Lung microvascular endothelial cell (primary cell): ENCODE measurements at regions not wholly inside any gene's neighbourhood (a gene's known extent, or its start where the extent isn't known, plus 50 kb on each side); places are given as distances from the start of the nearest gene placed in this dataset.
"Not testable (repeated sequence)": the region's sequence is repeated elsewhere in the genome, so short reads cannot be mapped to it uniquely, and the experiment has no call there.

Experiments
- DNase-seq, 2 donors: peaks; one replicate each; pipeline versions ENCODE4 v3.0.0 to v3.0.0-alpha.2; 2010; ENCODE audit warnings: low read depth in 2 of 2

DNA sequence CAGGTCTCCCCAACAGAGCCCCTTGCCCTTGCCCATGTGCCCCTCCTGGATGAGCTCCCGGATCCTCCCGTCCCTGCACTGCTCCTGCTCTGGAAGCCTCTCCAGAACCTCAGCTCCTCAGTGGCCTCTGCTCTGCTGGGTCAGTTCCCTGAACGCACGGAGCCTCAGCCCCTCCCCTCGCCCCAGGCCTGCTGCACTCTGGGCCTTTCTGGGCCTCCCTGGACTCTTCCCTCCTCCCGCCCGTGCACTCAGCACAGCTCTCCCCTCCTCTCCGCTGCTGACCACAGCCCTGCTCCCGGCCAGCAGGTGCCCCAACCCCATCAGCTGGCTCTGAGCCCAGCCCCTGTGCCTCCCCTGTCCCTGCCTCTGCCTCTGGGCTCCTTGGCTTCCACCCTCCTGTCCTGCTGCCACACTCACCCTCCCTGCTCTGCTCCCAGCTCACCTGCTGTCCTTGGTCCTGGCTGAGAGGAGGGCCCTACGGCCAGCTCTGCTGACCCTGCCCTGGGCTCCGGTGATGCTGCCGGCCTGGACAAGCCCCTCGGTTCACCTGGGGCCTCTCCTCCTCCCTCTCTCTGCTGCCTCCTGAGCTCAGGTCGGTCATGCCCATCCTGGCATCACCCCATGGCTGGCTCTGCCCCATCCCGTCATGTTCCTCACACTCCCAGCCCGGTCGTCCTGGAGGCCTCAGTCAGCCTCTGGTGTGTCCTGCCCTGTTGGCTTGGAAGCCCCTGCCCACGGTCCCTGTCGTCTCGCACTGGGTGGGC is 248.4 kb downstream of the TMEM121 start:
- not testable (repeated sequence) for DNase-seq

DNA sequence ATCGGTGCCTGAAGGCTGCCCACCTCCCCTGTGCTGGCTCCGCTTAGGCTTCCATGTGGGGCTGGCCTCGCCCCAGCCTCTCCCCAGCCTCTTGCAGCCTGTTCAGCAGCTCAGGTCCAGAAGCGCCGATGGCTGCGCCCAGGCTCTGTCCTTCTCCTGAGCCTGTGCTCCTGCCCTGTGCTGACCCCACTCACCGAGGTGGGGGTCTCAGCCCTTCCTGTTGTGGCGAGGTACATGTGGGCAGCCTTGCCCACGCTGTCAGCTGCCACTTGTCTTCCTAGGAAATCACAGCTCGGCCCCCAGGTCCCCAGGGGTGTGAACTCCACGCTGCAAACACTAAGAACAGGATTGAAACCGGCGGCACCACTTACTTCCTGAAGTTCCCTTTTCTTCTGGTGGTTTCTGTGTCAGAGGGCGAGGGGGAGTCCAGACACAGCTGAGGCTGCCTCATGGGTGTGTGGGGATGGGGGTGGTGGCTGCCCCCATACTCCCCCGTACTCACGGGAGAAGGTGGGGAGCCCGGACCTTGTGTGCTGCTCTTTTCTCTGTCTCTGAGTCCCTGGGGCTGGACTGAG is 249.1 kb downstream of the TMEM121 start:
- DNase-seq = not testable (repeated sequence)

DNA sequence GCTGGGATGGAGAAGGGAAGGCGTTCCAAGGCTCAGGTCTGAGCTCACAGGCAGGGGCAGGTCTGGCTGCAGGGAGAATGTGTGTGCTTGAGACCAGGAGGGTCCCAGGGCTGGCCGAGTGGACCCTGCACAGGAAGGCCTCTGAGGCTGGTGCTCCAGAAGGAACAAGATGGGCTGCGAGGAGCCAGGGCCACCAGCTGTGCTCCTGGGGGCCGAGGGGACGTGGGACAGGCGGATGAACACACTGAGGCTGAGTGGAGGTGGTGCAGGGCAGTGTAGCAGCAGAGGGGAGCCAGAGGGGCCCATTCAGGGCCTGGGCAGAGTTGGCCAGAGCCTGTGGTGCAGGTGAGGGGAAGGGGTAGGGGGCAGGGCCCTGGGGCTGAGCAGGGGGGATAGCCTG is 249.7 kb downstream of the TMEM121 start:
- DNase-seq = not testable (repeated sequence)

DNA sequence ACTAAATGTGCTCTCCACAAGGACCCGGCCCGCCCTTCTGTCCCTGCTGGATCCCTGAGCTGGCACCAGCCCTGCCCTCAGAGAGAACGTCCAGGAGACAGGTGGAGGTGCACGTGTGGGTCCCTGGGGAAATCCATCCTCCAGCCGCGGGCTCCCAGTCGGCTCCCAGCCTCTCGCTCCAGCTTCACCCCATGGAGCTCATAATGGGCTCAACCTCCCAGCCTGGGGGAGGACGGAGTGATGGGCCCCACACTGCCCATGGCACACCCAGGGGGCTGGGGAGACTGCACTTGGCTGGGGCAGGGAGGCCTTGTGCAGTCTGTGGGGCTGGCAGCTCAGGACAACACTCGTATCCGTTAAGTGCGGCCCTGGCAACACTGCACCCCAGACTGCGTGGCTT is 250.5 kb downstream of the TMEM121 start:
- DNase-seq = no peak

DNA sequence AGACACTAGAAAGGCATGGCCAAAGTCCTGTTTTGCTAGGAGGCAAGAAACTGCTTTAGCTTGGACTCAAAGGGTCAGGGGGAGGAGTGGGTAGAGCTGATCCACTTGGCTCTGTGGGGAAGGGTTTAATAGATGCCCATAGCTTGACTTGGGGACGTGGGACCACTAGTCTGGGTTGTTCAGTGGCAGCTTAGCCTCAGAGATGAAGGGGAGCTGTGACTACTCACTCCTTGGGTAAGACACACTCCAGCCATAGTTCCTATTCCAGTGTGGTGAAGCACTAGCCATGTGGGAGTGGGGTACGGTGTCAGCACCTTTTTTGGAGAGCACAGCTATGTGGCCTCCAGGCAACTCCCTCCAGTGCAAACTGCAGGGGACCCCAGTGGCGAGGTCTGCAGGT is 257.3 kb downstream of the TMEM121 start:
- no peak for DNase-seq

DNA sequence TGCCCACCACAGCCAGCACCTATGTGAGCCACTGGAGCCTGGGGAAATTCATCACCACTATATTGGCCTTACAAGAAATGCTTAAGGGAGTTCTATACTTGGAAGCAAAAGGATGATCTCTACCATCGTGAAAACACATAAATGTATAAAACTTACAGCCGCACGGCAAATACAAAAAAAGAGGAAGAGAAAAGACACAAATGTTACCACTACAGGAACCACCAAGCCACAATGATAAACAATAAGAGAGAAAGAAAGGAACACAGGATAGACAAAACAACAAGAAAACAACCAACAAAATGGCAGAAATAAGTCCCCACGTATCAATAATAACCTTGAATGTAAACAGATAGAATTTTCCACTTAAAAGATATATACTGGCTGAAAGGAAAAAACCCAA is 267.5 kb downstream of the TMEM121 start:
- DNase-seq = no peak

DNA sequence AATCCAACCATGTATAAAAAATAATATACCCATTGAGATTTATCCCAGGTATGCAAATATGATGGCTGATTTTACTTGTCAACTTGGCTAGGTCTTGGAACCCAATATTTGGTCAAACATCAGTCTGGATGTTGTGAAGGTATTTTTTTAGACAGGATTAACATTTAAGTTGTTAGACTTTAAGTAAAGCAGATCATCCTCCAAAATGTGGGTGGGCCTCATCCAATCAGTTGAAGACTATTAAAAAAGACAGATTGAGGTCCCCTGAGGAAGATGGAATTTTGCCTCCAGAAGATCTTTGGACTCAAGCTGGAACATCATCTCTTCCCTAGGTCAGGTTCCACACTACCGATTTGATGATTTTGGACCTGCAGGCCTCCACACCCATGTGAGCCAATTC is 271.2 kb downstream of the TMEM121 start:
- DNase-seq = no peak

DNA sequence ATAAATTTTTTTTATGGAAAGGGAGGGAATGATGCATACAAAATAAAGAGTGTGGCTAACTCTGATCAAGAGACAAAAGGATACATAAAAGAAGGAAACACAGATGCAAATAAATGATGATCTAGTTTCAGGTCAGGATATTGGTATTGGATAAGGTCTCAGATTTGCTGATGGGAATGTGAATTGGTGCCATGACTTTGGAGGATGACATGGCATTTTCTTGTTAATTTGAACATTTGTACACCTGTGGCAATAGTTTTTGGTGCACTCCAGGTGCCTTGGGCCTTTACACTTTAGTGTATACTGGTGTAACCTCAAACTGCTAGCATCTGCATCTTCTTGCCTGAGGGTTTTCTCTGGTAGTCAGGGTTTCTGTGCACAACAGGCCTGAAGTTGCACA is 279.3 kb downstream of the TMEM121 start:
- no peak for DNase-seq

DNA sequence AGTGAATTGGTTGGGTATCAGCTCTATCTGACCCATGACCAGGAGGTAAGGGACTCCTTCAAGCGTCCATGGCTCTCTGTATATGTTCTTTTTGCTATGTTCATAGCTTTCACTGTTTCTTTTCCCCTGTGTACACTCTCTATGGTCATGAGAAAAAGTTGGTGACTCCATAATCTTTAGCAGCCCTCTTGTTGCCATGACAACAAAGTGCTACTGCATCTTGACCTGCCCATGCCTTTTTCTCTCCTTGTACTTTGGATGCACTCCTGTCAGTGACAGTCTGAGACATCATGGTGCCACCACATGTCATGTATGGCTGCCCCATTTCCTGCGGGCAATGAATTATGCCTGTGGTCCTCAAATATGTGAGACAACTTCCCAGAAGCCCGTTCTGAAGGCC is 280.2 kb downstream of the TMEM121 start:
- DNase-seq = no peak

DNA sequence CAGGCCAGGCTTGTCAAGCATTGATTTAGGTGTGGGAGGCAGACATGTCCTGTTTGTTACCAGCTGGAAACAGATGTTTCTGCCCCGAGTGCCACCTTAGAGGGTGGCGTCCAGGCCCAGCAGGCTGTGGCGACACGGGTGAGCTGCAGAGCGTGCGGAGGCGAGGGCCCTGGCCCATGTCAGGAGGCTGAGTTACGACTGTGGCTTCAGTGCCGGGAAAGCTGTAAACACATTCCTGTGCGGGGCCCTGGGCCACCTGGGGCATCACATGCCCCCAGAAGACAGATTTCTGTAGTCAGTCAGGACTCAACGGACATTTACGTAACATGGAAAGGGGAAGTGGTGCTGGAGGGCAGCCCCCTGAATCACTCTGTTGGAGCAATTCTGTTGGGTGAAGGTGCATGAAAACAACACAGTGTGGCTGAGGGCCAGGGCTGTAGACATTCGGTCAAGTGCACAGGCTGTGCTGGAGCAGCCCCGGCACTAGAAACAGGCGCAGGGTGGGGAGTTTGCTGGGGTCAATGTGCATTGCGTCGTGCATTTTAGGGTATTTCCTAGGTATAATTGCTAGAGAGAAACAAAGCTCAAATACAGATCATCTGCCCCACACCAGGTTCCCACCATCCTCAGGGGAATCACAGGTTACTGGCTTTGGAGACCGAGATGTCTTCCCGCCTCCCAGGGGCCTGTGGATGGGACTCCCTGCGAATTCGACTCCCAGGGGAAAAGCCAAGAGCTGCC is 291.8 kb downstream of the TMEM121 start:
- DNase-seq = no peak

DNA sequence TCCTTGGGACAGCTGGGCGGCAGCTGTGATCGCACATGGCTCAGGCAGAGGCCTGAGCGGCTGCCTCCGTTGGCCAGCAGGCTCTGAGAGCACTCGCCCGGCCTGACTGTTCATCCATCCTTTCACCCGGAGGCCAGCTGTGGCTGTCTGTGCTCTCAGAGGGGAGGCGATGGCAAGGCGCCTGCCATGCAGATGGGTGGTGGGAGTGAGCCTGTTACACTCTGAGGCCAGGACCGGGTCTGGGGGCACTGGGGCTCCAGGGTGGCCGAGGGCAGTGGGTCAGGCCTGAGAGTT is 292.3 kb downstream of the TMEM121 start:
- DNase-seq = no peak

DNA sequence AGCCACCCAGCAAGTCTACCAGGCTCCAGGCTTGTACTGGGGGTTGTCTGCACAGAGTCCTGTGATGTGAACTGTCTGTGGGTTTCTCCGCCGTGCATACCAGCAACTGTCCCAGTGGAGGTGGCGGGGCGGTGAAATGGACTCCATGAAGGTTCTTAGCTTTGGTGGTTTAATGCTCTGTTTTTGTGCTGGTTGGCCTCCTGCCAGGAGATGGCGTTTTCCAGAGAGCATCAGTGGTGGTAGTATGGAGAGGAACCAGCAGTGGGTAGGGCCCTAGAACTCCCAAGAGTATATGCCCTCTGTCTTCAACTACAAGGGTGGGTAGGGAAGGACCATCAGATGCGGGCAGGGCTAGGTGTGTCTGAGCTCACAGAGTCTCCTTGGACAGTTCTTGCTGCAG is 303.8 kb downstream of the TMEM121 start:
- no peak for DNase-seq

DNA sequence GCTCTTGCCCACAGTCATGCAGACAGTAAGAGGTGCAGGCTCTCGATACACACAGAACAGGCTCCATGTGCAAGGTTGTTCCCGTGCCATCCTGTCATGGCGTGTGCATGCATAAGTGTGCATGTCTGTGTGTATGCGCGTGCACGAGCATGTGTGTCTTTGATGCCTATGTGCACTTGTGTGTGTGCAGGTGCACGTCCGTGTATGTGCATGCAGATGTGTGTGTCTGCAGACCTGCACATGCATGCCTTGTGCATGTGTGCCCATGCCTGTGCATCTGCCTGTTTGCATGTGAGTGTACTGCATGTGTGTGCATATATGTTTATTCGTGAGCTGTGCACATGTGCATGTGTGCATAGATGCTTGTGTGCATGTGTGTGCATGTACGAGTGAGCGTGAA is 309.8 kb downstream of the TMEM121 start:
- no peak for DNase-seq

DNA sequence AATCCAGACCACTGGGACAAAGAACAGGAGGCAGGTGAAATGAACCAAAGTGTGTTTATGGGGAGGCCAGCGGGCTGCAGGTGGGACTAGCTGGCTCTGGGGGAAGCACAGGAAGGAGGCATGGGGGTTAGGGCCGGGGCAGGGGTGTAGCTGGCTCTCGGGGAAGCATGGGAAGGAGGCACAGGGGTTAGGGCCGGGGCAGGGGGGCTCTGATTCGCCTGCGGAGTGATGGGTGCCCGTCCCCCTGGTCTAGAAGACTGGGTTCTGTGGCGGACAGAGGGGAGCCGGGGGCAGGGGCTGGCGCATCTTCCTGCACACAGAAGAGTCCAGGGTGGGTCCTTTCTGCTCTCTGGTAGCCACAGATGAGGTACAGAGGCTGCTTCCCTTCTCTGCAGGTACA is 310.3 kb downstream of the TMEM121 start:
- no peak for DNase-seq

DNA sequence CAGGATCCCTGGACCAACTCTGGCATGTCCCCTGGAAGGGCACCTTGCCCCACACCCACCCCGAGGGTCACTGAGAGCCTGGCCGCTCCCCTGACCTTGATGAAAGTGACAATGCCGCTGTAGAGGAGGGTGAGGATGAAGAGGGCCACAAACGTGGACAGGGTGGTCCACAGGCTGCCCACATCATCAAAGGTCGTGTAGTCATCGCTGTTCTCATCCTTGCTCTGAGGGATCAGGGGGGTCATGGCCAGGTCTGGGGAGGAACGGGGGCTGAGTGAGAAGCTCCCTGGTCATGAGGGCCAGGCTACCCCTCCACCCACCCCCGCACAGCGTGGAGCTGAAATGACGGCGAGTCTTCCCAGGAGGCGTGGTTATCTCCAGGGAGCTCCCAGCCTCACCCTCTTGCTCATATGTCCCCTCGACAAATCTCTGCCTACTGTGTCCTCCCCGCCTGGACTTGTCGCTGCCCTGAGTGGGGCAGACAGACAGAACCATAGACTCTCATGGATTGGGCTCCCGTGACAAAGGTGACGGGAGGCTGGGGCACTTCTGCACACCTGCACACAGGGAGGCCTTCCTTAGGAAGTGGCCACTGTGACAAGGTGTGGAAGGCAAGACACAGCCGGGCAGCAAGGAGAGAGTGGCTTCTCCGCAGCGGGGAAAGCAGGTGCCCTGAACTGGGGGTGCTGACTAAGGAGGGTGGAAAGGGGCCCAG is 311.1 kb downstream of the TMEM121 start:
- no peak for DNase-seq

DNA sequence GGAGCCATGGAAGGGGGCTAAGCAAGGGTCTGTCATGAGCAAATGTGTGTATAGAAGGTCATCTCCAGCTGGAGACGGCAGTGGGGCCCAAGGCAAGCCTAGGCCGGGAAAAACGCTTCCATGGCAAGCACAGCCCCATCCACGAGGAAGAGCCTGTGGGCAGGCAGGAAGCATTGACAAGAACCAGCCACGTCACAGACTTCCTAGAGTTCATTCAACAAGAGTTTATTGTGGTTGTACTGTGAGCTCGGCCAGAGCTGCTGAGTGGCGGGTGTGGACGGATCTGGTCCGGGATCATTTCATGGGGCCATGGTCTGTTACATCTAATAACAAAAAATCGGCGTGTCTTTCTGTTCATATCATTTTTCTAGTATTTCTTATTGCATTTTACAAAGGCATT is 311.7 kb downstream of the TMEM121 start:
- no peak for DNase-seq

DNA sequence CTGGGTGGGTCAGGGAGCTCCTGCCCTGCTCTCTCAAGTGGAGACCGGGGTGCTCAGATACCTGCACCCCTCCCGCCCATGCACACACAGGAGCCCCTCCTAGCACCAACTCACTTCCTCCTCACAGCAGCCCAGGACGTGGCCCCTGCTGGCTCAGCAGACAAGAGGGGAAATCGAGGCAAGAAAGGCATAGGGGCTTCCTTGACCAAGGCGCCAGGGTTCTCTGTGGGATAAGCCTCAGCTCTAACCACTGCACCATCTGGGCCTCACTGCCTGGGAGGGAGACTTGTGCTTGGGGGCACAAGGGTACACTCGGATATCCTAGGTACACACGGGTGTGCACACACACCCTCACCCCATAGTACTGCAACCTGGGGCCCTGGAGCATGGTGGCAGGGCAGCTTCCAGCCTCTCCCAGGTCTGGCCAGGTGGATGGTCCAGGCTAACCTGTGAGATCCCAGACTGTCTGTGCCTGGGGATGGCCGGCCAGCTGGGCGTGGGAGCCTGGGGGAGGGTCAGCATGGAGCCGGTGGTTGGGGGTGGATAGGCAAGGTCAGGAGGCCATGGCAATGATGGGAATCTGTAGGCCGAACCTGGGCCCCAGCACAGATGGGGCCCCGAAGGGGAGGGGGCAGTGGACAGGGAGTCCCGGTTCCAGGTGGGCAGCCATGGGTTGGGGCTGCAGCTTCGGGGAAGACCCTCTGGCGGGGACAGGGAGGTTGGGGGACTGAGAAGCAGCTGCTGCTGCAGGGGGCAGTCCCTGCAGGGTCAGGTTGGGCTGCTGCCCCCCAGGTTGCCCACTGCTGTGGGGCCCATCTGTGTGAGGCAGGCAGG is 312.4 kb downstream of the TMEM121 start:
- DNase-seq = no peak

DNA sequence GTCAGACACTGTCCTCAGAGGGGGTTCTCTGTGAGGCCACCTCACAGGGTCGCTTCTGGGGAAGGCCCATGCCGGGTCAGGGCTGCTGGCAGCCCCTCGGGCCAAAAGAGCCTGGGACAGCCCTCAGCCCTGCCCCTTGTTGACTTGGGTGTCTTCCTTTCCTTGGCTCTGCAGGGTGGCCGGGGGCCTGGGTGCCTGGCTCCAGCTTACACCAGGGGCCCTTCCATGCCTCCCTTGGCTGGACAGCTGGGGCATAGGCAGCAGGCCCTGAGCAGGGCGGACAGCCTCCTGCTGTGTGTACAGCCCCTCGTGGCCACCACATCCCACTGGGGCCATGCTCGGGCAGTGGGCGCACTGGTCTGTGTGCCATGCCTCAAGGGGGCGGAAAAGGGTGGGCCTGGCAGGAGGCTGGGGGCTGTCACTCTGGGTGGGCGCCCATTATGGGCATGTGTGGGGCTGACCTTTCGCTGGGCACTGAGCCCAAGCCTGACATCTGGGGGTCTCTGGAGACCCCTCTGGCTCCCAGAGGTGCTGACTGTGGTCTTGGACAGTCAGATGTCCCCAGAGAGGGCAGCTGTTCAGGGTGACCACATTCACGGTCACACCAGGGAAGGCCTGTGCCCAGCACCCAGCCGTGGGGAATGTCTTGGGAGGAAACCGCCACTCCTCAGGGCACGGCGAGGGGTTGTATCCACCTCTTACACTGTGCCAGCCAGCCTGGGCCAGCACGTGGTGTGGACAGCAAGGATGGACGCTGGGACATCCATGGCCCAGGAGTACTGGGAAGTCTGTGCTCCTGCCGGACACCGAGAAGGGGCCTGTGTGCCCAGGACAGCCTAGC is 313.3 kb downstream of the TMEM121 start:
- no peak for DNase-seq

DNA sequence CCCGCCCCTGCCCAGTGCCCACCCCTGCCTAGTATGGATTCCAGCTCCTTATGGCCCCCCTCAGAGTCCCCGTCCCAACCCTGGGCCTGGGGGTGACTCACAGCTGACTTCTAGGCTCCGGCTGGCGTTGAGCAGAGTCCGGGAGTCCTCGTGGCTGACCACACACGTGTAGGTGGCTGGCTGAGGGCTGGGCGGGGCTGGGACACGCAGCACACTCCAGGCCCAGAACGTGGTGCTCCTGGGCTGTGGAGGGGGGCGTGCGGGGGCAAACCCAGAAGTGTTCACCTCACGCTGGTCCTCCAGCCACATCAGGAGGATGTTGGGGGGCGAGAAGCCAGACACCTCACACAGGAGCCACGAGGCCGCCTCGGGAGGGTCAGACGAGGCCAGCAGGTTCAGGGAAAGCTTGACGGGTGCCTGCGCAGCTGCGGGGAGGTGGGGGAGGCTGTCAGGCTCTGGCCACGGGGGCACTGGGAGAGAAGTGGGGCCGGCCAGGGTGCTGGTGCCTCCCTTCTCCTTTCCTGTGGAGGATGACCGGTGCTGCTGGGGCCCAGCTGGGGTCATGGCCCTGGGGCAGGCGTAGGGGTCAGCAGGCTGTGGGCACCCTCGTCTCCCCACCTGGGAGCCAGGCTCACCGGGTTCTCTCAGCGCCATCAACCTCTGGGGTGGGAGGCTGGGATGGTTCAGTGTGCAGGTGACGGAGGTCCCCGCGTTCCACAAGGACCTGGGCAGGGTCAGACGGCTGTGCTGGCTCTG is 314.1 kb downstream of the TMEM121 start:
- DNase-seq = no peak
